Right lobe of liver (tissue), 4 donors: ENCODE measurements at regions not wholly inside any gene's neighbourhood (a gene's known extent, or its start where the extent isn't known, plus 50 kb on each side); places are given as distances from the start of the nearest gene placed in this dataset.

Source experiments
- POLR2A ChIP-seq: fragments of 450-650 bp; IDR thresholded peaks from one replicate; pipeline ENCODE4 v1.6.1; 2017; ENCODE audit warnings: antibody characterized with exemption, mild to moderate bottlenecking
- TF ChIP-seq, protein P1 (sequence below), 4 donors: fragments of 200-600 bp in 3 of 4; fragments of 450-650 bp in 1 of 4; IDR thresholded peaks; one replicate each; pipeline versions ENCODE4 v1.5.1 to v1.8.0; 2016 to 2022; ENCODE audit warnings: antibody characterized with exemption in 4 of 4, mild to moderate bottlenecking in 2 of 4
- donor health status: DM: no; HTN: no; CAD: no.
- donor health status: DM: no; HTN: no; CAD: no.
- donor health status: DM: no; HTN: yes; CAD: no.

- TF ChIP-seq, protein P1, sequence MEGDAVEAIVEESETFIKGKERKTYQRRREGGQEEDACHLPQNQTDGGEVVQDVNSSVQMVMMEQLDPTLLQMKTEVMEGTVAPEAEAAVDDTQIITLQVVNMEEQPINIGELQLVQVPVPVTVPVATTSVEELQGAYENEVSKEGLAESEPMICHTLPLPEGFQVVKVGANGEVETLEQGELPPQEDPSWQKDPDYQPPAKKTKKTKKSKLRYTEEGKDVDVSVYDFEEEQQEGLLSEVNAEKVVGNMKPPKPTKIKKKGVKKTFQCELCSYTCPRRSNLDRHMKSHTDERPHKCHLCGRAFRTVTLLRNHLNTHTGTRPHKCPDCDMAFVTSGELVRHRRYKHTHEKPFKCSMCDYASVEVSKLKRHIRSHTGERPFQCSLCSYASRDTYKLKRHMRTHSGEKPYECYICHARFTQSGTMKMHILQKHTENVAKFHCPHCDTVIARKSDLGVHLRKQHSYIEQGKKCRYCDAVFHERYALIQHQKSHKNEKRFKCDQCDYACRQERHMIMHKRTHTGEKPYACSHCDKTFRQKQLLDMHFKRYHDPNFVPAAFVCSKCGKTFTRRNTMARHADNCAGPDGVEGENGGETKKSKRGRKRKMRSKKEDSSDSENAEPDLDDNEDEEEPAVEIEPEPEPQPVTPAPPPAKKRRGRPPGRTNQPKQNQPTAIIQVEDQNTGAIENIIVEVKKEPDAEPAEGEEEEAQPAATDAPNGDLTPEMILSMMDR (IDR thresholded peaks at IDR 0.05) = no peak
- no peak for TF ChIP-seq POLR2A
These were observed 144.2 kb upstream of the FRMD6 start for GRCh38 chr14:51507511-51507905.
